ENCODE measurements at regions not wholly inside any gene's neighbourhood (a gene's known extent, or its start where the extent isn't known, plus 50 kb on each side); places are given as distances from the start of the nearest gene placed in this dataset.

DNA sequence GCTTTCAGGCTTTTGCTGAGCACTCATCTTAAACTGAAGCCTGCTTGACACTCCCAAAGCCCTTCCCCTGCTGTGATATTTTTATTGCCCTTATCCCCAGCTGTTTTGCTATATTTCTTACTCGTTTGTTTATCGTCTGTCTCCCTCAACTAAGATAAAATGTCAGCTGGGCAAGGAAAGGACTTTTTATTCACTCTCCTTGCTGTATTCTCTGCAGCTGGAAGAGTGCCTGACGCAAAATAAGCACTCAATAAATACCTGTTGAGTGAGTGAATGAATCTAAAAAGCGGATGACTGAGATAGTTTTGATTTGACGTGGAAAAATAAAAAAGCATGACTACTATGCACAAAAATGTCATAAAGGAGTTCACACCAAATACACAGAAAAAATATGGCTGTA, 84.8 kb upstream of the POMGNT2 start:
- Mint-ChIP-seq H3K4me1 (ENCODE audit: unreplicated experiment) (peaks cover 31% of the 10 kb centered on the region), H3K4me3 (ENCODE audit: unreplicated experiment) (no peak overlapping the region), H3K9me3 (ENCODE audit: unreplicated experiment) (no peaks in the 10 kb centered on the region), H3K27ac (ENCODE audit: unreplicated experiment) (no peak overlapping the region), H3K27me3 (ENCODE audit: unreplicated experiment) (peaks cover 5% of the 10 kb centered on the region), H3K36me3 (ENCODE audit: low read depth, unreplicated experiment) (no peaks in the 10 kb centered on the region)
- no peak for DNase-seq (ENCODE audit: low spot score)
- no peak for TF ChIP-seq CTCF (IDR thresholded peaks at IDR 0.05; ENCODE audit: unreplicated experiment)

- DNase-seq (ENCODE audit: low spot score): no peak
- Mint-ChIP-seq H3K27ac (ENCODE audit: unreplicated experiment) (no peak overlapping the region), H3K27me3 (ENCODE audit: unreplicated experiment) (peaks cover 5% of the 10 kb centered on the region), H3K36me3 (ENCODE audit: low read depth, unreplicated experiment) (no peaks in the 10 kb centered on the region), H3K9me3 (ENCODE audit: unreplicated experiment) (no peaks in the 10 kb centered on the region), H3K4me1 (ENCODE audit: unreplicated experiment) (peaks cover 30% of the 10 kb centered on the region), H3K4me3 (ENCODE audit: unreplicated experiment) (no peak overlapping the region)
- no peak for TF ChIP-seq CTCF (IDR thresholded peaks at IDR 0.05; ENCODE audit: unreplicated experiment)
Observed at GRCh38 chr3:43187836-43188479, 82.1 kb upstream of the POMGNT2 start.

DNA sequence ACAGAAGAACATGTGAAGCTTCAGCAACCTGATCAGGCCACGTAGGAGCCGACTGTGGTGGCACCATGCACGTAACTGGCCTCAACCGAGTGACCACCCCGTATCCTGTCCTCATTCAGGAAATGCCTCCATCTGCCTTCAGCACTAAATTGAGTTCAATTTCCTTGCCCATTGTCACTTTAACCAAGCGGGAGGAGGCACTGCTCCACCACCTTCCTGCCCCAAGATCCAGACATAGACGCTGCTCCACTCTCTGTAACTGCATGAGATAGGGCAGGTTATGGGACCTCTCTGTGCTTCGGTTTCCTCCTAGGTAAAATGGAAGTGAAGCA, 80.1 kb upstream of the POMGNT2 start:
- no peak for DNase-seq (ENCODE audit: low spot score)
- Mint-ChIP-seq H3K27ac (ENCODE audit: unreplicated experiment) (no peak overlapping the region), H3K4me3 (ENCODE audit: unreplicated experiment) (no peak overlapping the region), H3K36me3 (ENCODE audit: low read depth, unreplicated experiment) (no peaks in the 10 kb centered on the region), H3K9me3 (ENCODE audit: unreplicated experiment) (no peaks in the 10 kb centered on the region), H3K4me1 (ENCODE audit: unreplicated experiment) (peaks cover 32% of the 10 kb centered on the region), H3K27me3 (ENCODE audit: unreplicated experiment) (peaks cover 9% of the 10 kb centered on the region)
- no peak for TF ChIP-seq CTCF (IDR thresholded peaks at IDR 0.05; ENCODE audit: unreplicated experiment)

GRCh38 chr3:43185274-43185982, 79.5 kb upstream of the POMGNT2 start:
- Mint-ChIP-seq H3K27ac (ENCODE audit: unreplicated experiment) (no peak overlapping the region), H3K36me3 (ENCODE audit: low read depth, unreplicated experiment) (no peaks in the 10 kb centered on the region), H3K9me3 (ENCODE audit: unreplicated experiment) (no peaks in the 10 kb centered on the region), H3K27me3 (ENCODE audit: unreplicated experiment) (peaks cover 9% of the 10 kb centered on the region), H3K4me3 (ENCODE audit: unreplicated experiment) (no peak overlapping the region), H3K4me1 (ENCODE audit: unreplicated experiment) (peaks cover 36% of the 10 kb centered on the region)
- DNase-seq (ENCODE audit: low spot score): no peak
- no peak for TF ChIP-seq CTCF (IDR thresholded peaks at IDR 0.05; ENCODE audit: unreplicated experiment)

- Mint-ChIP-seq H3K4me1 (ENCODE audit: unreplicated experiment) (peaks cover 55% of the 10 kb centered on the region), H3K27ac (ENCODE audit: unreplicated experiment) (no peak overlapping the region), H3K4me3 (ENCODE audit: unreplicated experiment) (no peak overlapping the region)
Observed at GRCh38 chr3:43183456-43183855, 77.6 kb upstream of the POMGNT2 start.

More at GRCh38 chr3:43183456-43183855, 77.6 kb upstream of the POMGNT2 start:
- Mint-ChIP-seq H3K36me3 (ENCODE audit: low read depth, unreplicated experiment) (no peaks in the 10 kb centered on the region), H3K27me3 (ENCODE audit: unreplicated experiment) (peaks cover 7% of the 10 kb centered on the region), H3K9me3 (ENCODE audit: unreplicated experiment) (no peaks in the 10 kb centered on the region)
- no peak for DNase-seq (ENCODE audit: low spot score)
- TF ChIP-seq CTCF (IDR thresholded peaks at IDR 0.05; ENCODE audit: unreplicated experiment): no peak
